ENCODE measurements at regions not wholly inside any gene's neighbourhood (a gene's known extent, or its start where the extent isn't known, plus 50 kb on each side); places are given as distances from the start of the nearest gene placed in this dataset.

DNA sequence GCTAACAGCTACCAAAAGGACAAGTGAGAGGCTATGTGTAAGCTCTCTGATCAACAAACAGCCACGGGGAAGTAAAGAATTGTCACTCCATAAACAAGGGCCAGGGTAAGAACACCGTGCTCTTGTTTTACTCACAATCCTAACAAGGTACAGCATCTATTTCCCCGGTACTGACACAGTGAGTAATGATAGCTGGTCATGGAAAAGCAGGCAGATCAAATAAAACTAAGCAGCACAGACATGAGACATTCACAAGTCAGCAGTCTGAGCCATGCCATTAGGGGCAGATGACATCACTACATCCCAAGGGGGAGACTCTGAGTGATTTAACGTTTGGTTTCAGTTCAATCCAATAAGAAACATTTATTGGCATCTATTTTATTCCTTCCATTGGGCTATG is 54.4 kb downstream of the ARL6IP4 start:
- TF ChIP-seq POLR2A (IDR thresholded peaks at IDR 0.05) (no peak), CTCF (IDR thresholded peaks at IDR 0.05) (no peak), EP300 (IDR thresholded peaks at IDR 0.05) (no peak)

All from ovary (tissue), 3 donors.